SW480 (cell line): ENCODE measurements at regions not wholly inside any gene's neighbourhood (a gene's known extent, or its start where the extent isn't known, plus 50 kb on each side); places are given as distances from the start of the nearest gene placed in this dataset.
A peak's percentile ranks its signal among the peaks of the same experiment; 100 is the strongest.

ENCODE experiments used
- DNase-seq: peaks from one replicate; pipeline ENCODE4 v3.0.0-alpha.2; 2016; ENCODE audit warnings: low spot score

GRCh38 chr13:22128441-22129408 is 457.9 kb downstream of the FGF9 start:
- no peak for DNase-seq

- no peak for DNase-seq
Measured at GRCh38 chr13:22130254-22130653, 459.4 kb downstream of the FGF9 start.

- no peak for DNase-seq
Measured at GRCh38 chr13:22134261-22134660, 463.4 kb downstream of the FGF9 start.

- DNase-seq, result peak; percentile 13
Measured at GRCh38 chr13:22135446-22135845, 464.6 kb downstream of the FGF9 start.

- DNase-seq, result no peak
Measured at GRCh38 chr13:22137361-22138050, 466.6 kb downstream of the FGF9 start.

- no peak for DNase-seq
Measured at GRCh38 chr13:22138947-22139346, 468.1 kb downstream of the FGF9 start.

GRCh38 chr13:22141716-22142115 is 470.8 kb downstream of the FGF9 start:
- DNase-seq, result no peak

GRCh38 chr13:22143671-22144070 is 472.8 kb downstream of the FGF9 start:
- no peak for DNase-seq

- DNase-seq, result no peak
Measured at GRCh38 chr13:22144806-22145205, 473.9 kb downstream of the FGF9 start.

GRCh38 chr13:22148187-22148586 is 477.3 kb downstream of the FGF9 start:
- no peak for DNase-seq

GRCh38 chr13:22152751-22153150 is 481.9 kb downstream of the FGF9 start:
- DNase-seq, result no peak

- no peak for DNase-seq
Measured at GRCh38 chr13:22154041-22154440, 483.2 kb downstream of the FGF9 start.

- no peak for DNase-seq
Measured at GRCh38 chr13:22161871-22162270, 491.0 kb downstream of the FGF9 start.

GRCh38 chr13:22162889-22163288 is 492.0 kb downstream of the FGF9 start:
- no peak for DNase-seq

GRCh38 chr13:22168437-22169190 is 497.7 kb downstream of the FGF9 start:
- no peak for DNase-seq

- DNase-seq, result peak; percentile 2
Measured at GRCh38 chr13:22169473-22169872, 498.6 kb downstream of the FGF9 start.

- DNase-seq, result peak; percentile 39
Measured at GRCh38 chr13:22173610-22174009, 502.7 kb downstream of the FGF9 start.

GRCh38 chr13:22175241-22175640 is 504.4 kb downstream of the FGF9 start:
- DNase-seq, result no peak

GRCh38 chr13:22175815-22176214 is 504.9 kb downstream of the FGF9 start:
- no peak for DNase-seq

- no peak for DNase-seq
Measured at GRCh38 chr13:22176968-22177520, 506.2 kb downstream of the FGF9 start.

GRCh38 chr13:22178878-22179277 is 508.0 kb downstream of the FGF9 start:
- DNase-seq, result no peak

- DNase-seq, result no peak
Measured at GRCh38 chr13:22187329-22187728, 516.5 kb downstream of the FGF9 start.
